Loucy (cell line): ENCODE measurements at regions not wholly inside any gene's neighbourhood (a gene's known extent, or its start where the extent isn't known, plus 50 kb on each side); places are given as distances from the start of the nearest gene placed in this dataset.

Source experiments
- EZH2phosphoT487 ChIP-seq: fragments of 200-600 bp; IDR thresholded peaks from 2 replicates; pipeline ENCODE4 v1.6.1; 2018; ENCODE audit warnings: antibody characterized with exemption, mild to moderate bottlenecking, moderate library complexity, borderline replicate concordance
- TF ChIP-seq, protein P1 (sequence below): fragments of 200-600 bp; sonication (generic); conservative IDR thresholded peaks from 2 replicates; pipeline ENCODE4 v1.5.1; 2014; ENCODE audit warnings: mild to moderate bottlenecking, antibody characterized with exemption, low read length

GRCh38 chr12:130079279-130079678, 83.0 kb upstream of the FZD10 start:
- TF ChIP-seq, protein P1, sequence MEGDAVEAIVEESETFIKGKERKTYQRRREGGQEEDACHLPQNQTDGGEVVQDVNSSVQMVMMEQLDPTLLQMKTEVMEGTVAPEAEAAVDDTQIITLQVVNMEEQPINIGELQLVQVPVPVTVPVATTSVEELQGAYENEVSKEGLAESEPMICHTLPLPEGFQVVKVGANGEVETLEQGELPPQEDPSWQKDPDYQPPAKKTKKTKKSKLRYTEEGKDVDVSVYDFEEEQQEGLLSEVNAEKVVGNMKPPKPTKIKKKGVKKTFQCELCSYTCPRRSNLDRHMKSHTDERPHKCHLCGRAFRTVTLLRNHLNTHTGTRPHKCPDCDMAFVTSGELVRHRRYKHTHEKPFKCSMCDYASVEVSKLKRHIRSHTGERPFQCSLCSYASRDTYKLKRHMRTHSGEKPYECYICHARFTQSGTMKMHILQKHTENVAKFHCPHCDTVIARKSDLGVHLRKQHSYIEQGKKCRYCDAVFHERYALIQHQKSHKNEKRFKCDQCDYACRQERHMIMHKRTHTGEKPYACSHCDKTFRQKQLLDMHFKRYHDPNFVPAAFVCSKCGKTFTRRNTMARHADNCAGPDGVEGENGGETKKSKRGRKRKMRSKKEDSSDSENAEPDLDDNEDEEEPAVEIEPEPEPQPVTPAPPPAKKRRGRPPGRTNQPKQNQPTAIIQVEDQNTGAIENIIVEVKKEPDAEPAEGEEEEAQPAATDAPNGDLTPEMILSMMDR: no peak
- no peak for TF ChIP-seq EZH2phosphoT487
